ENCODE measurements at regions not wholly inside any gene's neighbourhood (a gene's known extent, or its start where the extent isn't known, plus 50 kb on each side); places are given as distances from the start of the nearest gene placed in this dataset.

DNA sequence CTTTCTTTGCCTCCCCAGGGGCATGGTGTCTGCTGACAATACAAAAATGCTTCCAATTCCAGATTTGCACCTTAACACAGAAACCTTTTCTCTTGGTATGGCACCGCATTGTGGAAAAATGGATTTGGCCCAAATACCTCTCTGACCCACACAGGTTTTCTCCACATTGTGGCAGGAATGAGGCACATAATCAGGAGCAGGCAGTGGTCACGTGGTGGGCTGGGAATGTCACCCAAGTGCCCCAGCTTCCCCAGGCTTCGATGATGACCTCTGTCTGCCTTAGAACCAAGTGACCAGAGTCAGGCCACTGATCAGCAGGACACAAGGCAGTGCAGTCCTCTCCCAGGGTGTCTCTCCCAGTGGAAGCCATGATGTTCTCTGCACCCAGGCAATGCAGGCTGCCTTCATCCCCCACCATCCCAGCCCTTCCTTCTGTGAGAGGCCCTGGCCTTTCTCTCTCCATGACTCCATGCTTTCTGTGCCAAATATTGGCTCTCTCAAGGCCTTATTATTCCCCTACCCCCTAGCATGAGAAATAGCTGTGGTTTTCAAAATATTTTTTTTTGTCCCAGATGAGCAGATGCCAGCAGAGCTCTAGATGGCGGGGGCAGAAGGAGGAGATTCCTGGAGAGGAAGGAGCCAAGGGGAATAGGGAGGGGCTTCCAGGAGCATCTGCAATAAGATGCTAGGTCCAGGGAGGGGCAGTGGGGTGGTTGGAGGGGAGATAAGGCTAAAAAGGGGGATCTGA lies 198.9 kb downstream of the ACKR3 start:
- TF ChIP-seq ZNF274 (IDR thresholded peaks at IDR 0.05; ENCODE audit: low read depth, low read length) (no peak), YY1 (IDR thresholded peaks at IDR 0.05; ENCODE audit: insufficient read depth, insufficient read length) (no peak)

Data from NT2/D1 (cell line).